Endodermal cell (in vitro differentiated cells): ENCODE measurements at regions not wholly inside any gene's neighbourhood (a gene's known extent, or its start where the extent isn't known, plus 50 kb on each side); places are given as distances from the start of the nearest gene placed in this dataset.

Experiments used
- DNase-seq: peaks from one replicate; pipeline ENCODE4 v3.0.0-alpha.2; 2017
- H3K27ac ChIP-seq: 2 replicates; pipeline ENCODE4 v1.5.1; 2013; ENCODE audit warnings: mild to moderate bottlenecking, low read depth, low read length, moderate library complexity
- H3K27me3 ChIP-seq: 2 replicates; pipeline ENCODE4 v1.6.1; 2013; ENCODE audit warnings: mild to moderate bottlenecking, low read length, moderate library complexity; ENCODE audit not compliant: insufficient read depth, control insufficient read depth, poor library complexity, severe bottlenecking
- H3K36me3 ChIP-seq: 2 replicates; pipeline ENCODE4 v1.7.0; 2013; ENCODE audit warnings: mild to moderate bottlenecking, low read length, moderate library complexity; ENCODE audit not compliant: control insufficient read depth, insufficient read depth
- H3K4me1 ChIP-seq: one replicate; pipeline ENCODE4 v1.7.0; 2013; ENCODE audit warnings: low read length; ENCODE audit not compliant: control insufficient read depth, insufficient read depth
- H3K4me3 ChIP-seq: 2 replicates; pipeline ENCODE4 v1.5.1; 2013; ENCODE audit warnings: mild to moderate bottlenecking, low read length, moderate library complexity
- H3K9ac ChIP-seq: 2 replicates; pipeline ENCODE4 v1.6.1; 2013; ENCODE audit warnings: mild to moderate bottlenecking, low read length, moderate library complexity; ENCODE audit not compliant: poor library complexity, severe bottlenecking; ENCODE audit errors: extremely low read depth
- H3K9me3 ChIP-seq: 2 replicates; pipeline ENCODE4 v1.6.1; 2013; ENCODE audit warnings: mild to moderate bottlenecking, low read length, moderate library complexity; ENCODE audit not compliant: control insufficient read depth
- H3K27ac Mint-ChIP-seq: 2 replicates; pipeline ENCODE4 v1.8.0; 2020; ENCODE audit warnings: mixed read lengths
- H3K27me3 Mint-ChIP-seq: 2 replicates; pipeline ENCODE4 v1.8.0; 2021; ENCODE audit warnings: mild to moderate bottlenecking, mixed read lengths; ENCODE audit not compliant: insufficient read depth
- H3K36me3 Mint-ChIP-seq: 2 replicates; pipeline ENCODE4 v1.8.0; 2020; ENCODE audit warnings: low read depth, mixed read lengths
- H3K4me1 Mint-ChIP-seq: 2 replicates; pipeline ENCODE4 v1.8.0; 2020; ENCODE audit warnings: mixed read lengths
- H3K4me3 Mint-ChIP-seq: 2 replicates; pipeline ENCODE4 v1.8.0; 2020; ENCODE audit warnings: mild to moderate bottlenecking, moderate library complexity, mixed read lengths
- H3K9me3 Mint-ChIP-seq: 2 replicates; pipeline ENCODE4 v1.8.0; 2020; ENCODE audit warnings: mild to moderate bottlenecking, mixed read lengths
- WGBS, 2 experiments: methylation state at CpG; one replicate each; pipeline versions ENCODE4 v1.1.5 to v1.1.7; 2013; ENCODE audit warnings: missing lambda C conversion rate in 2 of 2, mixed read lengths in 1 of 2; ENCODE audit not compliant: insufficient coverage in 1 of 2, insufficient read length in 1 of 2; 5-methylcytosine and 5-hydroxymethylcytosine counted together
- TF ChIP-seq, protein P1 (sequence below): fragments of 200-600 bp; sonication (generic); conservative IDR thresholded peaks from 2 replicates; pipeline ENCODE4 v1.5.0; 2021; ENCODE audit warnings: antibody characterized with exemption, mild to moderate bottlenecking

DNA sequence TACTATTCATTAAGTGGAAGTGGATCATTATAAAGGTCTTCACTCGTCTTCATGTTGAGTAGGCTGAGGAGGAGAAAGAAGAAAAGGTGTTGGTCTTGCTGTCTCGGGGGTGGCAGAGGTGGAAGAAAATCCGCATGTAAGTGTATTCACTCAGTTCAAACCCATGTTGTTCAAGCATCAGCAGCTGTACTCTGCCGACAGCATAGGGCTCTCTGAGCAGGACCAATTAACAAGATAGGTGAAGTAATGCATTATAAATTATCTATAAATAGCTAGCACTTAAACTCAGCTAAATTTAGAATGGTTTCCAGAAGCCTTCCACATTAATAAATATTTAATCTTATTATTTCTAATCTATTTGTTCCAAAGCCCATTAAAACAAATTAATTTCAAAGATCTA is 116.8 kb downstream of the RGS2 start:
- Histone ChIP-seq H3K27ac (no peak overlapping the region), H3K9me3 (no peaks in the 10 kb centered on the region), H3K36me3 (no peaks in the 10 kb centered on the region), H3K9ac (no peak overlapping the region), H3K4me3 (no peak overlapping the region), H3K27me3 (no peaks in the 10 kb centered on the region), H3K4me1 (no peaks in the 10 kb centered on the region)
- peaks cover 8% of the 10 kb centered on the region for H3K4me1 Mint-ChIP-seq
- H3K4me3 Mint-ChIP-seq: no peak overlapping the region
- no peaks in the 10 kb centered on the region for H3K9me3 Mint-ChIP-seq
- H3K36me3 Mint-ChIP-seq: no peaks in the 10 kb centered on the region
- no peak overlapping the region for H3K27ac Mint-ChIP-seq
- TF ChIP-seq, protein P1, sequence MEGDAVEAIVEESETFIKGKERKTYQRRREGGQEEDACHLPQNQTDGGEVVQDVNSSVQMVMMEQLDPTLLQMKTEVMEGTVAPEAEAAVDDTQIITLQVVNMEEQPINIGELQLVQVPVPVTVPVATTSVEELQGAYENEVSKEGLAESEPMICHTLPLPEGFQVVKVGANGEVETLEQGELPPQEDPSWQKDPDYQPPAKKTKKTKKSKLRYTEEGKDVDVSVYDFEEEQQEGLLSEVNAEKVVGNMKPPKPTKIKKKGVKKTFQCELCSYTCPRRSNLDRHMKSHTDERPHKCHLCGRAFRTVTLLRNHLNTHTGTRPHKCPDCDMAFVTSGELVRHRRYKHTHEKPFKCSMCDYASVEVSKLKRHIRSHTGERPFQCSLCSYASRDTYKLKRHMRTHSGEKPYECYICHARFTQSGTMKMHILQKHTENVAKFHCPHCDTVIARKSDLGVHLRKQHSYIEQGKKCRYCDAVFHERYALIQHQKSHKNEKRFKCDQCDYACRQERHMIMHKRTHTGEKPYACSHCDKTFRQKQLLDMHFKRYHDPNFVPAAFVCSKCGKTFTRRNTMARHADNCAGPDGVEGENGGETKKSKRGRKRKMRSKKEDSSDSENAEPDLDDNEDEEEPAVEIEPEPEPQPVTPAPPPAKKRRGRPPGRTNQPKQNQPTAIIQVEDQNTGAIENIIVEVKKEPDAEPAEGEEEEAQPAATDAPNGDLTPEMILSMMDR: no peak
- WGBS, 2 experiments: 86 to 100% methylated on average over 1 to 4 of the region's 4 CpGs
- no peak for DNase-seq
- no peaks in the 10 kb centered on the region for H3K27me3 Mint-ChIP-seq

DNA sequence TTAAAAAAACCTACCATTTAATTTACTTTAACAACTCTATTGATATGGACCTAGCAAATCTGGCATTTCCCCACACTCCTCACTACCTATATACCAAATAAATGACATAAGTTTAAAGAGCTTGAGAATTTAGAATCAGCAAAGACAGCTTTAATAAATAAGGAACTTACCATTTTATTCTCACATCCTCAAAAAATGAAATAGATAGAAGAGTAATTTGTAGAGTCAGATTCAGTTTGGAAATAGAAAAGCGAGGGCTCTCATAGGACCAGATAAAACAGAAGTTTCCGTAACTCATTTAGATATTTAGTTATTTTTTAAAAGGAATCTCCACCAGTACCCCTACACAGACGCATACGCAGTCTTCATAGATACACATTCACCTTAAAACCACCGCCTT is 117.9 kb downstream of the RGS2 start:
- WGBS, 2 experiments: 100% methylated on average over 5 of the region's 5 CpGs; no CpG with 5 or more reads in 1 of the 2 experiments

DNA sequence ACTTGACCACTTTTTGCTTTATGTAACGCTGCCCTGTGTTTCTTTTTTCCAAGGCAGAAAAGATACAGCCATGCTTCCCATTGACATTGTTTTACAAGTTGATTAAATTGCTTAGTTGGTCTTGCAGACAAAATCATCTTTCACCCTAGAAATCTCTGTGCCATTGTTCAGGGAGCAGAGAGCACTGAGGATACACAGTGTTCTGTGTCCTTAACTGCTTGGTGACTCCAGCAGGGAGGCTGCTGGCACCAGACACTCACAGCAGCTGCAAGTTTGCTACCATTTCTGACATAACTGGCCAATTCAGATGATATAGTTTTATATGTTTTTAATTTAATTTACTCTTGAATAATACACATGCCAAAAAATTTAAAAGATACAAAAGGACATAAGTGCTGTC is 118.7 kb downstream of the RGS2 start:
- 88% methylated on average over 1 of the region's 1 CpG; no CpG with 5 or more reads in 1 of the 2 experiments for WGBS, 2 experiments

More for the DNA sequence above, 117.9 kb downstream of the RGS2 start:
- no peak overlapping the region for H3K4me3 Mint-ChIP-seq
- H3K36me3 Mint-ChIP-seq: no peaks in the 10 kb centered on the region
- H3K27me3 Mint-ChIP-seq: no peaks in the 10 kb centered on the region
- no peak for DNase-seq
- no peaks in the 10 kb centered on the region for H3K9me3 Mint-ChIP-seq
- TF ChIP-seq, protein P1: no peak
- no peaks in the 10 kb centered on the region for H3K4me1 ChIP-seq
- H3K27ac Mint-ChIP-seq: no peak overlapping the region
- H3K9me3 ChIP-seq: no peaks in the 10 kb centered on the region
- H3K4me3 ChIP-seq: no peak overlapping the region
- H3K36me3 ChIP-seq: no peaks in the 10 kb centered on the region
- H3K4me1 Mint-ChIP-seq: peaks cover 13% of the 10 kb centered on the region
- no peaks in the 10 kb centered on the region for H3K27me3 ChIP-seq
- no peak overlapping the region for H3K9ac ChIP-seq
- no peak overlapping the region for H3K27ac ChIP-seq

More for the DNA sequence above, 118.7 kb downstream of the RGS2 start:
- Histone ChIP-seq H3K36me3 (no peaks in the 10 kb centered on the region), H3K9me3 (no peaks in the 10 kb centered on the region), H3K4me3 (no peak overlapping the region), H3K27me3 (no peaks in the 10 kb centered on the region), H3K27ac (no peak overlapping the region), H3K9ac (no peak overlapping the region), H3K4me1 (no peaks in the 10 kb centered on the region)
- no peaks in the 10 kb centered on the region for H3K36me3 Mint-ChIP-seq
- no peaks in the 10 kb centered on the region for H3K9me3 Mint-ChIP-seq
- no peak for DNase-seq
- H3K4me1 Mint-ChIP-seq: peaks cover 13% of the 10 kb centered on the region
- H3K4me3 Mint-ChIP-seq: no peak overlapping the region
- no peak overlapping the region for H3K27ac Mint-ChIP-seq
- TF ChIP-seq, protein P1: no peak
- no peaks in the 10 kb centered on the region for H3K27me3 Mint-ChIP-seq
